Mucosa of descending colon (tissue), 3 donors: ENCODE measurements at regions not wholly inside any gene's neighbourhood (a gene's known extent, or its start where the extent isn't known, plus 50 kb on each side); places are given as distances from the start of the nearest gene placed in this dataset.

Source experiments
- ATAC-seq: fragments of 200-7000 bp; cut with Tn5 transposase; one replicate; pipeline ENCODE4 v1.9.1; 2020; ENCODE audit warnings: mild to moderate bottlenecking, moderate library complexity
- DNase-seq, 3 donors: peaks; one replicate each; pipeline ENCODE4 v3.0.0-alpha.2; 2020
- H3K36me3 ChIP-seq: fragments of 200-600 bp; one replicate; pipeline ENCODE4 v1.8.0; 2021; ENCODE audit warnings: low read depth, mild to moderate bottlenecking
- H3K4me1 ChIP-seq: fragments of 200-600 bp; one replicate; pipeline ENCODE4 v1.8.0; 2021; ENCODE audit warnings: low read depth, mild to moderate bottlenecking
- H3K4me3 ChIP-seq: fragments of 200-600 bp; one replicate; pipeline ENCODE4 v1.8.0; 2021; ENCODE audit warnings: mild to moderate bottlenecking
- H3K9me3 ChIP-seq: fragments of 200-600 bp; one replicate; pipeline ENCODE4 v1.8.0; 2021; ENCODE audit warnings: mild to moderate bottlenecking
- intact Hi-C, 2 donors: fragments of 100-400 bp; cut with DNase I in 1 of 2; cut with micrococcal nuclease in 1 of 2; formaldehyde crosslinking; loops; one replicate each; pipeline versions ENCODE4 v1.11.0 to v1.11.1; 2022; cut with DNase I, micrococcal nuclease
- TF ChIP-seq, protein P1 (sequence below): fragments of 200-600 bp; IDR thresholded peaks from one replicate; pipeline ENCODE4 v1.8.0; 2022; ENCODE audit warnings: antibody characterized with exemption, mild to moderate bottlenecking
- donor health status: DM: no; HTN: no; CAD: no; lungs with moderate emphysema.
- donor health status: DM: no; HTN: no; CAD: no.
- donor health status: DM: no; HTN: yes; CAD: no.

DNA sequence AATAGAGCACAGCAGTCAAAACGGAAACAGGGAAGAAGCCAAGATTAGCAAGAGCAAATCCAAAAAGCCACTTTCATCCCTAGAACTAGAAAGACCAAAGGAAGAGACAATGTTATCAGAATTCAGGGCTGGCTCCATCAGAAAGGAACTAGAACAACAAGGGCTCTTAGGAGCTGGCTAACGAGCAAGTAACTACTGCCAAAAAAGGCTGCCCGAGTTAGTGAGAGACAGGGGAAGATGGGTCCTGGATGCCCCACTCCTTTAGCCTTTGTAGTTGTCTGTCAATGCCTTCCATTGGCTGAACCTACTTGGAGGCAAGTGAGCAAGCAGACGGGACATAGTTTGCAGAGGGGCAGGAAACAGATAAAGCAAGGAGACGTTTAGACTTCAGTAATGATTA lies 240.4 kb downstream of the KLF12 start:
- H3K4me1 ChIP-seq, result no peaks in the 10 kb centered on the region
- ATAC-seq (no peak), DNase-seq (no peak)
- no peaks in the 10 kb centered on the region for H3K9me3 ChIP-seq
- no peak overlapping the region for H3K4me3 ChIP-seq
- H3K36me3 ChIP-seq, result no peaks in the 10 kb centered on the region
- TF ChIP-seq, protein P1, sequence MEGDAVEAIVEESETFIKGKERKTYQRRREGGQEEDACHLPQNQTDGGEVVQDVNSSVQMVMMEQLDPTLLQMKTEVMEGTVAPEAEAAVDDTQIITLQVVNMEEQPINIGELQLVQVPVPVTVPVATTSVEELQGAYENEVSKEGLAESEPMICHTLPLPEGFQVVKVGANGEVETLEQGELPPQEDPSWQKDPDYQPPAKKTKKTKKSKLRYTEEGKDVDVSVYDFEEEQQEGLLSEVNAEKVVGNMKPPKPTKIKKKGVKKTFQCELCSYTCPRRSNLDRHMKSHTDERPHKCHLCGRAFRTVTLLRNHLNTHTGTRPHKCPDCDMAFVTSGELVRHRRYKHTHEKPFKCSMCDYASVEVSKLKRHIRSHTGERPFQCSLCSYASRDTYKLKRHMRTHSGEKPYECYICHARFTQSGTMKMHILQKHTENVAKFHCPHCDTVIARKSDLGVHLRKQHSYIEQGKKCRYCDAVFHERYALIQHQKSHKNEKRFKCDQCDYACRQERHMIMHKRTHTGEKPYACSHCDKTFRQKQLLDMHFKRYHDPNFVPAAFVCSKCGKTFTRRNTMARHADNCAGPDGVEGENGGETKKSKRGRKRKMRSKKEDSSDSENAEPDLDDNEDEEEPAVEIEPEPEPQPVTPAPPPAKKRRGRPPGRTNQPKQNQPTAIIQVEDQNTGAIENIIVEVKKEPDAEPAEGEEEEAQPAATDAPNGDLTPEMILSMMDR, result no peak
- intact Hi-C loops, result no loop called here

DNA sequence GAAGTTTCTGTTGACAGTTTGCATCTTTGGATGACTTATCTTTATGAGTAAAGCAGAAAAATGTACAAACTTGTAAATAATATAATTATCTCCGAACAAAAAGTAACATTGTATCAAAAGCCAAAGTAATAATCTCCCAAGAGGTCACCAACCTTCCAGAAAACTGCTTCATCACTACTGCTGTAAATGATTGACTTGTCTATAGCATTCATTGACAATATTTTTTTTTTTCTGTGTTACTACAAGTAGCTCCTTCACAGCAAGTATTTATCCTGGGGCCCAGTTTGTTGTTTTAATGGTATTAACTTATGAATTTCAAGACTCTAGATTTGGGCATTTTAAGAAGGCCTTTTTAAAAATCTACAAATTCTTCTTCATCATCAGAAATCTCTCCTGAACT lies 242.4 kb downstream of the KLF12 start:
- TF ChIP-seq, protein P1, result no peak
- intact Hi-C loops, result no loop called here
- Histone ChIP-seq H3K4me1 (no peaks in the 10 kb centered on the region), H3K36me3 (no peaks in the 10 kb centered on the region), H3K4me3 (no peak overlapping the region), H3K9me3 (no peaks in the 10 kb centered on the region)
- ATAC-seq (no peak), DNase-seq (no peak)

DNA sequence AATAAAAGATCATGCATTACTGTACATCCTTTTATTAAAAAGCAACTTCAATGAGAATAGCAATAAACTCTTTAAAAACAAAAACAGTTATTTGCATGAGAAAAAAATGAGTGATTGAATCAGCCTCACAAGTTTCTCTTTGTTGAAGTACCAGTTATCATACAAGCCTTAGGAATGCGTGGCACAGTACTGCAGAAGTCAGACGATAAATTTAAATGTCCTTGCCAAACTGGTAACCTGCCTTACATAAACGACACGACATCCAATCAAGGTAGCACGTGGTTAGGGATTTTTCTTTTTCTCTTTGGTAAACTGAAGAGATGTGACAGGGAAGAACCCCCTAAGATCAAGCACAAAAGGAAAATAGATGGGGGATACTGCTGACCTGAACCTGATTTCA lies 251.0 kb downstream of the KLF12 start:
- no peaks in the 10 kb centered on the region for H3K9me3 ChIP-seq
- TF ChIP-seq, protein P1, result no peak
- no peak for ATAC-seq
- H3K36me3 ChIP-seq, result no peaks in the 10 kb centered on the region
- no peak overlapping the region for H3K4me3 ChIP-seq
- intact Hi-C loops, result no loop called here
- no peaks in the 10 kb centered on the region for H3K4me1 ChIP-seq
- no peak for DNase-seq

DNA sequence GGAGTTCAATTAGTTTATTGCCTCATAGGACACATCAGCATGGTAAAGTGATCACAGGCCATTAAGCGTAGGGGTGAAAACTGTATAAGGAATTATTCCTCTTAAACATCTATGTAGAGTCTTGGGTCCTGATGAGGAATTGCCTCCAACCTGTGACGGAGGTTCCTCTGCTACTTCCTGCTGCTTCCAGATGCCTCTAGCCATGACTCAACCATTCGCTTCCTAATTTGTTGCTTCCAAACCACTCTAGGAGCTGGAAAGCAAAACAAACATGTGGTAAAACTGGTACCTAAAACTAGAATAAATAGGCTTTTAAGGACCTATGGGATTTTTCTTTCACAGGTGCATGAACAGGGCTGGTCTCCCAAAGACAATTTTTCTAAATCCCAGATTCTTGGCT lies 253.8 kb downstream of the KLF12 start:
- DNase-seq (no peak), ATAC-seq (no peak)
- H3K4me1 ChIP-seq, result no peaks in the 10 kb centered on the region
- no peaks in the 10 kb centered on the region for H3K36me3 ChIP-seq
- intact Hi-C loops, result no loop called here
- H3K4me3 ChIP-seq, result no peak overlapping the region
- TF ChIP-seq, protein P1, result no peak
- H3K9me3 ChIP-seq, result no peaks in the 10 kb centered on the region

DNA sequence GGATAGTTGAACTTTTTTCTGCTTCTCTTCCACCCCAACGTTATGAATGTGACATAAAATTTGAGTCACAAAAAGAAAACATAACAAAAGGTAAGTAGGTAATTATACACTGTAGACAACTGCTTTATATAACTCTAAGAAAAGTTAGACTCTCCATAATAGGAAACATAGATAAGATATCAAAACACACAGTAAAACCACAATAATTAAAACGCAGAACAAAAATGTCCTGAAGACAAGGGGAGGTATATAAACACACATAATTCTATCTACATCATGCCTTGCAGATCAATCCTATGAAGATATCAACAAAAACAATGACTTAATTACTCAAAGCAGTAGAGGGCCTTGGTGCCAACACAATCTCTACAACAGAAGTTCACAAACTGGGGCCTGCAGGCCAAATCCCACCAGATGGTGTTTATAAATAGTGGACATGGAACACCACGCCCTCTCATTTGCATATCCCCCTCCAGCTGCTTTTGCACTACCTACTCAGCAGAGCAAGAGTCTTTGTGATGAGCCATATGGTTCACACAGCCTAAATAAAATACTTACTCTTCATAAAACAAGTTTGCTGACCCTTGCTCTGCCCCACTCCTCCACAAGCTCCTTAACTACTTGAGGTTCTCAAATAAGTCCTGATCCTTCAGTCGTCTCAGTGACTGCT lies 254.7 kb downstream of the KLF12 start:
- TF ChIP-seq, protein P1, result no peak
- intact Hi-C loops, result no loop called here
- ATAC-seq, result peak; percentile 34
- Histone ChIP-seq H3K4me1 (no peaks in the 10 kb centered on the region), H3K36me3 (no peaks in the 10 kb centered on the region), H3K9me3 (no peaks in the 10 kb centered on the region), H3K4me3 (no peak overlapping the region)
- DNase-seq, result no peak

DNA sequence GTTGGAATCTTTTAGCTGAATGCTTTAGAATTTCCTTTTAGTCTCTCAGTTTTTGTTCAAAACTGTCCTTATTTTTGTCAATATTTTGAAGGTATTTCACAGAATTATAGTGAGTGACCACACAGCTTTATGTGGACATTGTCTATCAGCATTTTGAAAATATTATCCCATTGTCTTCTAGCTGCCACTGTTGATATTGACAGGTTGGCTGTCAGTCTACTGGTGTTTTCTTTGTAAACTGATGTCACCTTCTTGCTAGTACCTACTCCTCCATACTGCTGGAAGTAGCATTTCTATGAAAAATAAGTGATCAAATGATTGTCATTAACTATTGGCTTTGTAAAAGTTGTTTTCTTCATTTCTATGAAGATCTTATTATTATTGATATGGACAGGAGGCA lies 256.8 kb downstream of the KLF12 start:
- DNase-seq, result no peak
- Histone ChIP-seq H3K4me1 (no peaks in the 10 kb centered on the region), H3K4me3 (no peak overlapping the region), H3K36me3 (no peaks in the 10 kb centered on the region), H3K9me3 (no peaks in the 10 kb centered on the region)
- no peak for ATAC-seq
- TF ChIP-seq, protein P1, result no peak
- intact Hi-C loops, result no loop called here
